ENCODE measurements at regions not wholly inside any gene's neighbourhood (a gene's known extent, or its start where the extent isn't known, plus 50 kb on each side); places are given as distances from the start of the nearest gene placed in this dataset.

GRCh38 chr10:81219758-81220157 is 655.2 kb upstream of the NRG3 start:
- POLR2A ChIA-PET, result no interaction called here
- TF ChIP-seq TCF7L2 (IDR thresholded peaks at IDR 0.05; ENCODE audit: low read depth, low read length), result no peak
- TF ChIP-seq REST (IDR thresholded peaks at IDR 0.05; ENCODE audit: insufficient read depth in 1 of 2, low read depth in 2 of 2, low read length in 1 of 2), result no peak
- TF ChIP-seq CTCF (IDR thresholded peaks at IDR 0.05), result no peak
- TF ChIP-seq SIN3A (IDR thresholded peaks at IDR 0.05; ENCODE audit: borderline replicate concordance, insufficient read depth, low read depth, low read length), result no peak
- no peak for TF ChIP-seq POLR2AphosphoS5 (IDR thresholded peaks at IDR 0.05; ENCODE audit: low read depth, low read length)
- Histone ChIP-seq H3K27me3 (ENCODE audit: control insufficient read depth, insufficient read depth, low read length) (no peaks in the 10 kb centered on the region), H3K4me1 (ENCODE audit: control insufficient read depth, insufficient read depth, low read length) (no peaks in the 10 kb centered on the region), H3K27ac (ENCODE audit: low read length) (no peak overlapping the region), H3K9me3 (ENCODE audit: control insufficient read depth, insufficient read depth, low read depth, low read length) (0 out of 2 replicates have a peak, but pooled peaks cover 8% of the 10 kb centered on the region), H3K4me3 (ENCODE audit: low read depth in 2 of 2, low read length in 2 of 2) (no peak overlapping the region), H3K36me3 (ENCODE audit: control insufficient read depth, insufficient read depth, low read length) (no peaks in the 10 kb centered on the region)
- no TSS peak for BruUV-seq (replicated peaks)
- DNase-seq (ENCODE audit: low read depth, low spot score) (no peak), ATAC-seq (no peak)
- CTCF ChIA-PET, result no interaction called here
- intact Hi-C loops (cut with micrococcal nuclease; ENCODE audit: unreplicated experiment), result no loop called here
- in situ Hi-C loops (cut with HindIII; ENCODE audit: low pct_unique_long_range_greater_than_20kb, low sequenced_read_pairs), result no loop called here

DNA sequence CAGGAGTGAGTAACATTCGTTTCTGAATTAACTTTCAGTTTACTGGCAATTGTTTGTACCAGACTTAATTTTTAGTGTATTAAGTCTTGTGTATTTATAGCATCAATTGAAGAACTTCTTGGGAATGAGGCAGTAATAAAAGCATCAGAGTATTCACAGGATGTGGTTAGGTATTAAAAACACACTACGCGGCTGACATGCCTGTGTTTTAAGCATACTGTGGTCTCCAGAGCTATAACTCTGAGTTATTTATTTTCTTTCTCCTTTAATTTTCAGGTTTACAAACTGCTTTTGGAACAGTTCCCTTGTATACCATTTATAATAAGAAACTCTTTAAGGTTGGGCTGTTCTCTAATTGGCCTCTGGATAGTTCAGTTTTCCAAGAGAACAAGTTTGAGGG is 626.1 kb upstream of the NRG3 start:
- in situ Hi-C loops (cut with HindIII; ENCODE audit: low pct_unique_long_range_greater_than_20kb, low sequenced_read_pairs), result no loop called here
- BruUV-seq (replicated peaks), result no TSS peak
- H3K27me3 ChIP-seq (ENCODE audit: control insufficient read depth, insufficient read depth, low read length), result no peaks in the 10 kb centered on the region
- no peak overlapping the region for H3K27ac ChIP-seq (ENCODE audit: low read length)
- no peaks in the 10 kb centered on the region for H3K4me1 ChIP-seq (ENCODE audit: control insufficient read depth, insufficient read depth, low read length)
- ChIA-PET CTCF (no interaction called here), POLR2A (no interaction called here)
- no peaks in the 10 kb centered on the region for H3K36me3 ChIP-seq (ENCODE audit: control insufficient read depth, insufficient read depth, low read length)
- DNase-seq (ENCODE audit: low read depth, low spot score), result no peak
- H3K9me3 ChIP-seq (ENCODE audit: control insufficient read depth, insufficient read depth, low read depth, low read length), result peaks cover 3% of the 10 kb centered on the region; the same call in 1 of the 2 replicates
- intact Hi-C loops (cut with micrococcal nuclease; ENCODE audit: unreplicated experiment), result no loop called here
- TF ChIP-seq SIN3A (IDR thresholded peaks at IDR 0.05; ENCODE audit: borderline replicate concordance, insufficient read depth, low read depth, low read length) (no peak), REST (IDR thresholded peaks at IDR 0.05; ENCODE audit: insufficient read depth in 1 of 2, low read depth in 2 of 2, low read length in 1 of 2) (no peak), CTCF (IDR thresholded peaks at IDR 0.05) (no peak), TCF7L2 (IDR thresholded peaks at IDR 0.05; ENCODE audit: low read depth, low read length) (no peak), POLR2AphosphoS5 (IDR thresholded peaks at IDR 0.05; ENCODE audit: low read depth, low read length) (no peak)
- ATAC-seq, result no peak
- H3K4me3 ChIP-seq (ENCODE audit: low read depth in 2 of 2, low read length in 2 of 2), result no peak overlapping the region

All from Panc1 (cell line).